Endodermal cell (in vitro differentiated cells): ENCODE measurements at regions not wholly inside any gene's neighbourhood (a gene's known extent, or its start where the extent isn't known, plus 50 kb on each side); places are given as distances from the start of the nearest gene placed in this dataset.

Experiments
- DNase-seq: peaks from one replicate; pipeline ENCODE4 v3.0.0-alpha.2; 2017
- H3K27ac ChIP-seq: 2 replicates; pipeline ENCODE4 v1.5.1; 2013; ENCODE audit warnings: mild to moderate bottlenecking, low read depth, low read length, moderate library complexity
- H3K27me3 ChIP-seq: 2 replicates; pipeline ENCODE4 v1.6.1; 2013; ENCODE audit warnings: mild to moderate bottlenecking, low read length, moderate library complexity; ENCODE audit not compliant: insufficient read depth, control insufficient read depth, poor library complexity, severe bottlenecking
- H3K36me3 ChIP-seq: 2 replicates; pipeline ENCODE4 v1.7.0; 2013; ENCODE audit warnings: mild to moderate bottlenecking, low read length, moderate library complexity; ENCODE audit not compliant: control insufficient read depth, insufficient read depth
- H3K4me1 ChIP-seq: one replicate; pipeline ENCODE4 v1.7.0; 2013; ENCODE audit warnings: low read length; ENCODE audit not compliant: control insufficient read depth, insufficient read depth
- H3K4me3 ChIP-seq: 2 replicates; pipeline ENCODE4 v1.5.1; 2013; ENCODE audit warnings: mild to moderate bottlenecking, low read length, moderate library complexity
- H3K9ac ChIP-seq: 2 replicates; pipeline ENCODE4 v1.6.1; 2013; ENCODE audit warnings: mild to moderate bottlenecking, low read length, moderate library complexity; ENCODE audit not compliant: poor library complexity, severe bottlenecking; ENCODE audit errors: extremely low read depth
- H3K9me3 ChIP-seq: 2 replicates; pipeline ENCODE4 v1.6.1; 2013; ENCODE audit warnings: mild to moderate bottlenecking, low read length, moderate library complexity; ENCODE audit not compliant: control insufficient read depth
- H3K27ac Mint-ChIP-seq: 2 replicates; pipeline ENCODE4 v1.8.0; 2020; ENCODE audit warnings: mixed read lengths
- H3K27me3 Mint-ChIP-seq: 2 replicates; pipeline ENCODE4 v1.8.0; 2021; ENCODE audit warnings: mild to moderate bottlenecking, mixed read lengths; ENCODE audit not compliant: insufficient read depth
- H3K36me3 Mint-ChIP-seq: 2 replicates; pipeline ENCODE4 v1.8.0; 2020; ENCODE audit warnings: low read depth, mixed read lengths
- H3K4me1 Mint-ChIP-seq: 2 replicates; pipeline ENCODE4 v1.8.0; 2020; ENCODE audit warnings: mixed read lengths
- H3K4me3 Mint-ChIP-seq: 2 replicates; pipeline ENCODE4 v1.8.0; 2020; ENCODE audit warnings: mild to moderate bottlenecking, moderate library complexity, mixed read lengths
- H3K9me3 Mint-ChIP-seq: 2 replicates; pipeline ENCODE4 v1.8.0; 2020; ENCODE audit warnings: mild to moderate bottlenecking, mixed read lengths
- CTCF ChIP-seq: fragments of 200-600 bp; sonication (generic); conservative IDR thresholded peaks from 2 replicates; pipeline ENCODE4 v1.5.0; 2021; ENCODE audit warnings: antibody characterized with exemption, mild to moderate bottlenecking
- WGBS, 2 experiments: methylation state at CpG; one replicate each; pipeline versions ENCODE4 v1.1.5 to v1.1.7; 2013; ENCODE audit warnings: missing lambda C conversion rate in 2 of 2, mixed read lengths in 1 of 2; ENCODE audit not compliant: insufficient coverage in 1 of 2, insufficient read length in 1 of 2; 5-methylcytosine and 5-hydroxymethylcytosine counted together

- no peak for DNase-seq
- H3K27me3 Mint-ChIP-seq: peaks cover 24% of the 10 kb centered on the region
- Histone ChIP-seq H3K36me3 (no peaks in the 10 kb centered on the region), H3K4me1 (peaks cover 4% of the 10 kb centered on the region), H3K27ac (no peak overlapping the region), H3K4me3 (no peak overlapping the region), H3K9ac (no peak overlapping the region), H3K9me3 (no peaks in the 10 kb centered on the region), H3K27me3 (peaks cover 17% of the 10 kb centered on the region)
- no peak overlapping the region for H3K27ac Mint-ChIP-seq
- no peak for TF ChIP-seq CTCF
- 85 to 88% methylated on average over 1 to 2 of the region's 2 CpGs for WGBS, 2 experiments
- H3K36me3 Mint-ChIP-seq: no peaks in the 10 kb centered on the region
- no peak overlapping the region for H3K4me3 Mint-ChIP-seq
- peaks cover 4% of the 10 kb centered on the region for H3K4me1 Mint-ChIP-seq
- H3K9me3 Mint-ChIP-seq: no peaks in the 10 kb centered on the region
Observed at GRCh38 chr3:103705641-103706040, 1270.8 kb downstream of the ZPLD1 start.

GRCh38 chr3:103706671-103707070 lies 1271.9 kb downstream of the ZPLD1 start:
- no peaks in the 10 kb centered on the region for H3K36me3 Mint-ChIP-seq
- H3K4me1 ChIP-seq: peaks cover 4% of the 10 kb centered on the region
- H3K9ac ChIP-seq: no peak overlapping the region
- H3K27me3 Mint-ChIP-seq: peaks cover 24% of the 10 kb centered on the region
- peaks cover 17% of the 10 kb centered on the region for H3K27me3 ChIP-seq
- H3K27ac Mint-ChIP-seq: no peak overlapping the region
- H3K9me3 ChIP-seq: no peaks in the 10 kb centered on the region
- DNase-seq: no peak
- H3K36me3 ChIP-seq: no peaks in the 10 kb centered on the region
- no CpG with 5 or more reads among the region's 1 CpG for WGBS, 2 experiments
- peaks cover 4% of the 10 kb centered on the region for H3K4me1 Mint-ChIP-seq
- no peak overlapping the region for H3K27ac ChIP-seq
- no peak for TF ChIP-seq CTCF
- no peaks in the 10 kb centered on the region for H3K9me3 Mint-ChIP-seq
- no peak overlapping the region for H3K4me3 Mint-ChIP-seq
- H3K4me3 ChIP-seq: no peak overlapping the region

- H3K4me3 Mint-ChIP-seq: no peak overlapping the region
- 97% methylated on average over 4 of the region's 5 CpGs; no CpG with 5 or more reads in 1 of the 2 experiments for WGBS, 2 experiments
Observed at GRCh38 chr3:103711670-103712069, 1276.9 kb downstream of the ZPLD1 start.

More at GRCh38 chr3:103711670-103712069, 1276.9 kb downstream of the ZPLD1 start:
- H3K9me3 ChIP-seq: no peaks in the 10 kb centered on the region
- H3K36me3 ChIP-seq: no peaks in the 10 kb centered on the region
- Mint-ChIP-seq H3K27me3 (peaks cover 6% of the 10 kb centered on the region), H3K9me3 (no peaks in the 10 kb centered on the region), H3K4me1 (peaks cover under 1% of the 10 kb centered on the region), H3K27ac (no peak overlapping the region), H3K36me3 (no peaks in the 10 kb centered on the region)
- peaks cover 1% of the 10 kb centered on the region for H3K4me1 ChIP-seq
- no peak for TF ChIP-seq CTCF
- peaks cover 4% of the 10 kb centered on the region for H3K27me3 ChIP-seq
- H3K4me3 ChIP-seq: no peak overlapping the region
- DNase-seq: no peak
- no peak overlapping the region for H3K9ac ChIP-seq
- no peak overlapping the region for H3K27ac ChIP-seq
